ENCODE measurements at regions not wholly inside any gene's neighbourhood (a gene's known extent, or its start where the extent isn't known, plus 50 kb on each side); places are given as distances from the start of the nearest gene placed in this dataset.

DNA sequence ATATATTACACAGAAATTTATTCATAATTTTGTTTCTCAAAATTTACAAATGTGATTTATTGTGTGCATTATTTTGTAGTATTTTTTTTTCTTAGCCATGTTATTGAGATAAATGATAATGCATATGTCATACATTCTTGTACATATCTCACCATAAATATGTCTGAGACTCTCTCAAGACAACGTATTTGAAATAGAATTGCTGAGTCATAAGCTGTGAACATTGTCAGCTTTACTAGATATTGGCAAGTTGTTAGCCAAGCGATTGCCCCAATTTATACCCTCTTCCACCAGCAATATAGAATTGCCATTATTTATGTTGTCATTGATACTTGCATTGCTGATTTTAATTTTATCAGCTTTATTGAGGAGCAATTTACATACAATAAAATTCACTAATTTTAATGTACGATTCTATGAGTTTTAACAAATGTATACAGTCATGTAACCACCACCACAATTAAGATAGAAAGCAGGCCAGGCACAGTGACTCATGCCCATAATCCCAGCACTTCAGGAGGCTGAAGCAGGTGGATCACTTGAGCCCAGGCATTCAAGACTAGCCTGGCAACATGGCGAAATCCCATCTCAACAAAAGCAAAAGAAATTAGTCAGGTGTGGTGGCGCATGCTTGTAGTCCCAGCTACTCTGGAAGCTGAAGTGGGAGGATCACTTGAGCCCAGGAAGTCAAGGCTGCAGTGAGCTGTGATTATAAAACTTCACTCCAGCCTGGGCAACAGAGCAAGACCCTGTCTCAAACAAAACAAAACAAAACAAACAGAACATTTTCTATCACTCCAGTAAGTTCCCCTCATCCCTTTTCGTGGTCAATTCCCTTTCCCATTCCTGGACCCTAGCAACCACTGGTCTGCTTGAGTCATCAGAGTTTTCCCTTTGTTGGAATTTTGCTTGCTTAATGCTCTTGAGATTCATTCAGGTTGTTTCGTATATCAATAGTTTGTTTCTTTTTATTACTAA lies 373.1 kb downstream of the MFSD1 start:
- Histone ChIP-seq H4K20me1 (ENCODE audit: control insufficient read depth, insufficient read depth, low read depth, low read length) (no peaks in the 10 kb centered on the region), H3K9me3 (ENCODE audit: control insufficient read depth, insufficient read depth, low read length) (no peaks in the 10 kb centered on the region), H3K36me3 (ENCODE audit: control insufficient read depth, low read length) (no peaks in the 10 kb centered on the region), H3K4me3 (ENCODE audit: low read length) (no peak overlapping the region), H3K79me2 (ENCODE audit: control insufficient read depth, low read length) (no peaks in the 10 kb centered on the region), H3K4me1 (ENCODE audit: control insufficient read depth, low read length) (no peaks in the 10 kb centered on the region), H3F3A (ENCODE audit: control insufficient read depth, insufficient read depth) (no peaks in the 10 kb centered on the region), H3K4me2 (ENCODE audit: low read length) (no peak overlapping the region), H3K9me2 (replicated peaks; ENCODE audit: control insufficient read depth, low read length) (no peaks in the 10 kb centered on the region), H3K27ac (ENCODE audit: low read depth, low read length) (no peak overlapping the region), H3K27me3 (ENCODE audit: control insufficient read depth, low read length) (no peaks in the 10 kb centered on the region)
- TF ChIP-seq, protein P1, sequence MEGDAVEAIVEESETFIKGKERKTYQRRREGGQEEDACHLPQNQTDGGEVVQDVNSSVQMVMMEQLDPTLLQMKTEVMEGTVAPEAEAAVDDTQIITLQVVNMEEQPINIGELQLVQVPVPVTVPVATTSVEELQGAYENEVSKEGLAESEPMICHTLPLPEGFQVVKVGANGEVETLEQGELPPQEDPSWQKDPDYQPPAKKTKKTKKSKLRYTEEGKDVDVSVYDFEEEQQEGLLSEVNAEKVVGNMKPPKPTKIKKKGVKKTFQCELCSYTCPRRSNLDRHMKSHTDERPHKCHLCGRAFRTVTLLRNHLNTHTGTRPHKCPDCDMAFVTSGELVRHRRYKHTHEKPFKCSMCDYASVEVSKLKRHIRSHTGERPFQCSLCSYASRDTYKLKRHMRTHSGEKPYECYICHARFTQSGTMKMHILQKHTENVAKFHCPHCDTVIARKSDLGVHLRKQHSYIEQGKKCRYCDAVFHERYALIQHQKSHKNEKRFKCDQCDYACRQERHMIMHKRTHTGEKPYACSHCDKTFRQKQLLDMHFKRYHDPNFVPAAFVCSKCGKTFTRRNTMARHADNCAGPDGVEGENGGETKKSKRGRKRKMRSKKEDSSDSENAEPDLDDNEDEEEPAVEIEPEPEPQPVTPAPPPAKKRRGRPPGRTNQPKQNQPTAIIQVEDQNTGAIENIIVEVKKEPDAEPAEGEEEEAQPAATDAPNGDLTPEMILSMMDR (IDR thresholded peaks at IDR 0.05; ENCODE audit: low read depth, low read length, poor library complexity, severe bottlenecking): no peak
- TF ChIP-seq EZH2phosphoT487 (IDR thresholded peaks at IDR 0.05; ENCODE audit: borderline replicate concordance, low read length): no peak

- no peaks in the 10 kb centered on the region for H4K20me1 ChIP-seq (ENCODE audit: control insufficient read depth, insufficient read depth, low read depth, low read length)
- TF ChIP-seq, protein P1 (IDR thresholded peaks at IDR 0.05; ENCODE audit: low read depth, low read length, poor library complexity, severe bottlenecking): no peak
- TF ChIP-seq EZH2phosphoT487 (IDR thresholded peaks at IDR 0.05; ENCODE audit: borderline replicate concordance, low read length): no peak
- no peaks in the 10 kb centered on the region for H3F3A ChIP-seq (ENCODE audit: control insufficient read depth, insufficient read depth)
- H3K9me2 ChIP-seq (replicated peaks; ENCODE audit: control insufficient read depth, low read length): no peaks in the 10 kb centered on the region
- H3K27me3 ChIP-seq (ENCODE audit: control insufficient read depth, low read length): no peaks in the 10 kb centered on the region
- no peaks in the 10 kb centered on the region for H3K9me3 ChIP-seq (ENCODE audit: control insufficient read depth, insufficient read depth, low read length)
- no peaks in the 10 kb centered on the region for H3K36me3 ChIP-seq (ENCODE audit: control insufficient read depth, low read length)
- no peak overlapping the region for H3K4me3 ChIP-seq (ENCODE audit: low read length)
- no peaks in the 10 kb centered on the region for H3K4me1 ChIP-seq (ENCODE audit: control insufficient read depth, low read length)
- H3K79me2 ChIP-seq (ENCODE audit: control insufficient read depth, low read length): no peaks in the 10 kb centered on the region
- H3K4me2 ChIP-seq (ENCODE audit: low read length): no peak overlapping the region
- no peak overlapping the region for H3K27ac ChIP-seq (ENCODE audit: low read depth, low read length)
These were observed 376.5 kb downstream of the MFSD1 start for GRCh38 chr3:159178209-159178897.

DNA sequence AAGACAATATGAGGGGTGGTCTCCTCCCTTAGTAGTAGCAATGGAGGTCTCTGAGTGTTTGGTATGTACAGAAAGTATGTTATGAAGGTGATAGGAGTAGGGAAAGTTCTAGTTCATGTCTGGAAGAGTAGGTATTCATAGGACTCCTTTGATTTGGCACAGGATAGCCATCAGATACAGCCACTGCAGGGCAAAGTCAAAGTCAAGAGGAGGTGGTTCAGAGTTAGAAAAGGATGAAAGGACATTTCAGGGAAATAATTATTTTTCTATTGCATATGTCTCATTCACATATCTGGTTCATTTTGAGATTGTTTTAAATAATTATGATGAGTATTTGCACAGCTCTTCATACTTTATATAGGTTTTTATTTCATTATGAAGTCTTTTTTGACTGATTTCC lies 381.1 kb downstream of the MFSD1 start:
- no peaks in the 10 kb centered on the region for H4K20me1 ChIP-seq (ENCODE audit: control insufficient read depth, insufficient read depth, low read depth, low read length)
- H3K9me2 ChIP-seq (replicated peaks; ENCODE audit: control insufficient read depth, low read length): no peaks in the 10 kb centered on the region
- no peaks in the 10 kb centered on the region for H3K27me3 ChIP-seq (ENCODE audit: control insufficient read depth, low read length)
- H3K79me2 ChIP-seq (ENCODE audit: control insufficient read depth, low read length): no peaks in the 10 kb centered on the region
- no peak overlapping the region for H3K27ac ChIP-seq (ENCODE audit: low read depth, low read length)
- TF ChIP-seq, protein P1 (IDR thresholded peaks at IDR 0.05; ENCODE audit: low read depth, low read length, poor library complexity, severe bottlenecking): no peak
- no peak for TF ChIP-seq EZH2phosphoT487 (IDR thresholded peaks at IDR 0.05; ENCODE audit: borderline replicate concordance, low read length)
- H3K4me3 ChIP-seq (ENCODE audit: low read length): no peak overlapping the region
- no peak overlapping the region for H3K4me2 ChIP-seq (ENCODE audit: low read length)
- peaks cover 22% of the 10 kb centered on the region for H3K4me1 ChIP-seq (ENCODE audit: control insufficient read depth, low read length)
- no peaks in the 10 kb centered on the region for H3F3A ChIP-seq (ENCODE audit: control insufficient read depth, insufficient read depth)
- no peaks in the 10 kb centered on the region for H3K36me3 ChIP-seq (ENCODE audit: control insufficient read depth, low read length)
- no peaks in the 10 kb centered on the region for H3K9me3 ChIP-seq (ENCODE audit: control insufficient read depth, insufficient read depth, low read length)

Data from DOHH2 (cell line).